Thyroid gland (tissue), 4 donors: ENCODE measurements at regions not wholly inside any gene's neighbourhood (a gene's known extent, or its start where the extent isn't known, plus 50 kb on each side); places are given as distances from the start of the nearest gene placed in this dataset.
"Not testable (repeated sequence)": the region's sequence is repeated elsewhere in the genome, so short reads cannot be mapped to it uniquely, and the experiment has no call there.

Experiments
- DNase-seq, 2 donors: peaks; one replicate each; pipeline ENCODE4 v3.0.0-alpha.2; 2019
- H3K27ac ChIP-seq, 3 donors: fragments of 200-600 bp; sonication (generic); 1 replicate in 2 of 3; 2 replicates in 1 of 3; pipeline ENCODE4 v1.5.1; 2016 to 2019; ENCODE audit warnings: mild to moderate bottlenecking in 1 of 3, moderate library complexity in 1 of 3
- H3K27me3 ChIP-seq: fragments of 200-600 bp; sonication (generic); one replicate; pipeline ENCODE4 v1.5.1; 2019
- H3K36me3 ChIP-seq, 2 donors: fragments of 200-600 bp; sonication (generic); one replicate each; pipeline ENCODE4 v1.5.1; 2016 to 2019
- H3K4me1 ChIP-seq, 2 donors: fragments of 200-600 bp; sonication (generic); one replicate each; pipeline ENCODE4 v1.5.1; 2017 to 2019
- H3K4me3 ChIP-seq, 3 donors: fragments of 200-600 bp; sonication (generic); replicated peaks in 1 of 3; 1 replicate in 2 of 3; 2 replicates in 1 of 3; pipeline ENCODE4 v1.5.1; 2016; ENCODE audit warnings: mild to moderate bottlenecking in 1 of 3
- H3K9me3 ChIP-seq: fragments of 200-600 bp; sonication (generic); one replicate; pipeline ENCODE4 v1.5.1; 2017
- CTCF ChIP-seq, 6 experiments: fragments of 200-600 bp in 3 of 6; fragments of 450-650 bp in 3 of 6; sonication (generic) in 3 of 6; IDR thresholded peaks; one replicate each; pipeline ENCODE4 v1.5.1; 2016 to 2019; ENCODE audit warnings: antibody characterized with exemption in 6 of 6, mild to moderate bottlenecking in 2 of 6, inconsistent platforms in 1 of 6, moderate library complexity in 1 of 6
- POLR2A ChIP-seq, 2 donors: fragments of 450-650 bp; IDR thresholded peaks; one replicate each; pipeline ENCODE4 v1.6.1; 2017; ENCODE audit warnings: antibody characterized with exemption in 2 of 2, mild to moderate bottlenecking in 2 of 2, moderate library complexity in 1 of 2
- WGBS, 2 donors: methylation state at CpG; one replicate each; pipeline ENCODE4 v1.1.5; 2017; 5-methylcytosine and 5-hydroxymethylcytosine counted together
- intact Hi-C: fragments of 100-400 bp; cut with DNase I; formaldehyde crosslinking; loops from one replicate; pipeline ENCODE4 v1.15.1; 2023

- H3K4me1 ChIP-seq, H3K4me3 ChIP-seq, H3K27ac ChIP-seq, DNase-seq, H3K27me3 ChIP-seq, H3K9me3 ChIP-seq, H3K36me3 ChIP-seq, intact Hi-C loops: not testable (repeated sequence)
Observed at GRCh38 chr20:18876394-18876793, 62.8 kb downstream of the SCP2D1 start.

- intact Hi-C loops, result no loop called here
- TF ChIP-seq POLR2A (IDR thresholded peaks at IDR 0.05) (no peak), CTCF (IDR thresholded peaks at IDR 0.05) (no peak)
- H3K36me3 ChIP-seq, result no peaks in the 10 kb centered on the region
- no peaks in the 10 kb centered on the region for H3K9me3 ChIP-seq
- no peaks in the 10 kb centered on the region for H3K4me1 ChIP-seq
- 44 to 54% methylated on average over 1 to 2 of the region's 2 CpGs for WGBS, 2 donors
- no peaks in the 10 kb centered on the region for H3K27me3 ChIP-seq
- no peak for DNase-seq
- no peak overlapping the region for H3K27ac ChIP-seq
- no peak overlapping the region for H3K4me3 ChIP-seq
Observed at GRCh38 chr20:18879262-18879661, 65.7 kb downstream of the SCP2D1 start.

- DNase-seq, result no peak
- 44 to 58% methylated on average over 1 of the region's 1 CpG for WGBS, 2 donors
Observed at GRCh38 chr20:18886756-18887155, 73.2 kb downstream of the SCP2D1 start.

GRCh38 chr20:18901980-18902737 is 88.6 kb downstream of the SCP2D1 start:
- no peaks in the 10 kb centered on the region for H3K27me3 ChIP-seq
- no peak for TF ChIP-seq POLR2A (IDR thresholded peaks at IDR 0.05)
- no peak for TF ChIP-seq CTCF (IDR thresholded peaks at IDR 0.05)
- no peak overlapping the region for H3K4me3 ChIP-seq
- intact Hi-C loops, result no loop called here
- DNase-seq, result no peak
- H3K36me3 ChIP-seq, result no peaks in the 10 kb centered on the region
- H3K9me3 ChIP-seq, result no peaks in the 10 kb centered on the region
- 76 to 83% methylated on average over 7 of the region's 7 CpGs for WGBS, 2 donors
- no peaks in the 10 kb centered on the region for H3K4me1 ChIP-seq
- H3K27ac ChIP-seq, result no peak overlapping the region

More at GRCh38 chr20:18886756-18887155, 73.2 kb downstream of the SCP2D1 start:
- no peaks in the 10 kb centered on the region for H3K4me1 ChIP-seq
- no peaks in the 10 kb centered on the region for H3K9me3 ChIP-seq
- TF ChIP-seq CTCF (IDR thresholded peaks at IDR 0.05) (no peak), POLR2A (IDR thresholded peaks at IDR 0.05) (no peak)
- H3K27ac ChIP-seq, result no peak overlapping the region
- H3K27me3 ChIP-seq, result no peaks in the 10 kb centered on the region
- intact Hi-C loops, result no loop called here
- H3K4me3 ChIP-seq, result no peak overlapping the region
- no peaks in the 10 kb centered on the region for H3K36me3 ChIP-seq

GRCh38 chr20:18904192-18904591 is 90.6 kb downstream of the SCP2D1 start:
- 48 to 77% methylated on average over 4 of the region's 4 CpGs for WGBS, 2 donors
- intact Hi-C loops, result no loop called here

More at GRCh38 chr20:18904192-18904591, 90.6 kb downstream of the SCP2D1 start:
- Histone ChIP-seq H3K27me3 (no peaks in the 10 kb centered on the region), H3K27ac (no peak overlapping the region), H3K4me1 (no peaks in the 10 kb centered on the region), H3K9me3 (no peaks in the 10 kb centered on the region), H3K4me3 (no peak overlapping the region), H3K36me3 (no peaks in the 10 kb centered on the region)
- TF ChIP-seq POLR2A (IDR thresholded peaks at IDR 0.05) (no peak), CTCF (IDR thresholded peaks at IDR 0.05) (no peak)
- DNase-seq, result no peak
